ENCODE measurements at regions not wholly inside any gene's neighbourhood (a gene's known extent, or its start where the extent isn't known, plus 50 kb on each side); places are given as distances from the start of the nearest gene placed in this dataset.

DNA sequence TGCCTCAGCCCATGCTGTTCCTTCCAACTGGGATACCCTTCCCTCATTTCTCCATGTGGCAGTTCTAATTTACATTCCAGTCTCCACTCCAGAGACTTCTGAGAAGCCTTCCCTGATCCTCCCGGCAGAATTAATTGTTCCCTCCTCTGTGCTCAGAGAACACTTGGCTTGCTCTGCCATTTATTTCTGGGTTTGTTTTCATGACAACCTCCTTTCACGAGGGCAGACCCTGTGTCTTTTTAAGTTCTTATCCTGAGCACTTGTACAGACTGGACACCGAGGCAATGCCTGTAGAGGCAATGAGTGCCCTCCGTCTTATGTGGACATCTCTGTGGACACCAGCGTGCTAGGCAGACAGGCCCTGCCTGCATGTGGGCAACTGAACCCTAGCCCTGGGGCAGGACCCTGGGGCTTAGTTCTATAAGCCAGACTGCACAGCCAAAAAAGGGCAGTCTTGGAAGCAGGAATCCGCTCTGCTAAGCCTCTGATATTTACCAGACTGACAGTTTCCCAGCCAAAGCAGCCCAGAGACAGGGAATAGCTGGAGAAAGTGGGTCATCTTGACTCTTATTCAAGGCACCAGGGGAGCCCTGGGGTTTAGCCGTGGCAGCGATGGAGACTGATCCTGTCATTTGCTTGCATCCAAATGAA is 474.0 kb downstream of the RPS24 start:
- DNase-seq (ENCODE audit: low spot score), result peak; percentile 71

DNA sequence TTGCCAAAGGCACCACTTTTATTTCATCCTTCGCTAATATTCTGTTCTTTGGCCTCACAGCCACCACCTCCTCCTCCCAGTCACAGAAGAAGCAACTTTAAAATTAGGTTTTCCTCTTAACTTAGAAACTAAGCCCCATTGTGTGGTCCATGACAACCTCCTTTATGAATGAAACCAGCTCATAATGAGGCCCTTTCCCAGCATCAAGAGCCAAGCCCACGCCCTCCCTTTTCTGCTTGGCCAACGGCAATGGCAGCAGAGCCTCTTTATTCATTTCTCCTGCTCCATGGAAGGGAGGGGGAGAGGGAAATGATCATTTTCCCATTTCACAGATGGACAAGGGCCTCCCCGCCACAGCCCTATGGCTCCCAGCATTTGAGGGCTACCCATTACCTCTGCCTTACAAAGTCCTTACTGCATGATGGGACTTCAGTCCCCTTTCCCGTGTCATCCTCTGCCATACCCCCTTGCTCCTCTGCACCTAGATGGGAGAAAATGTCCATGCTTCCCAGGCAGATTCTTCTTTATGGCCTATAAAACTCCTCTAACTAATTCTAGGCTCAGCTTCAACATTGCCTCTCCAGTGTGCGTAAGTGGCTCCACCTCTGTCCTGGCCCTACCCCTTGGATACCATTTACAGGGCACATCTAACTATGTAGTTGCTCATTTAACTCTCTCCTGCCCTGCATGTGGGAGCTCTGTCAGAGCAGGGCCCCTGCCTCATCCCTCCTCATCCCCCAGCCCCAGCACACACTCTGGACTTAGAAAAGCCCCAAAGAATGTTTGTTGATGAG is 475.5 kb downstream of the RPS24 start:
- peak; percentile 45 for DNase-seq (ENCODE audit: low spot score)

DNA sequence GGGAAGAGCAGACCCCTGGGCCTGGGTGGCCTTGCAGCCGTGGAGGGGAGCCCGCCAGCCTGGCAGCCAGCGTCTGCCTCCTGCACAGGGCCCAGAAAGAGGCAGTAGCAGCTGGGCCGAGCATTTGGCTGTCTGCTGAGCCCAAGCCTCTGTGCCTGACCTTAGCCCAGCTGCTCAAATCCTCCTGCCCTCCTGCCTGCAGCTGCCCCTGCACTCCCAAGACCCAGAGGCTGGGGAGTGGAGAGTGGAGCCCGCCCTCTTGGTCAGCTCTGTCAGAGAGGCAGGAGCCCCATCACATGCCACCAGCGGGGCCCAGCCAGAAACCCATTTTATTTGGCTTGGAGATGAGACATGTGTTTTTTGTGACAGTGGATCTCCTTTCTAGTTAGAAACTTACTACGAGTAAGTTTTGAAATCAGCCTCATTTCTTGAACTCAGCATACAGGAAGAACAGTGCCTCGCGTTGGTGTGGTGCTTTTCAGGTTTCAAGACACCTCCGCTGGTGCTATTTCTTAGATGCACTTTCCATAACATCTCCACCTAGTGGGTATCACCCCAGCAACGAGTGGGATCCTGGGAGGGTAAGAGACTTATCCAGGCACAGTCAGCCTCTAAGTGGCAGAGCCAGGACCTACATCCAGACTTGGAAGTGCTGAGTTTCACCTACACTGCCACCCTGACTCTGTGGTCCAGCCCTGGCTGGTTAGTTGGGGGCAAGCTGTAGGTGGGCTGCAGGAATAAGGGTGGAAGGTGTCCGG is 477.1 kb downstream of the RPS24 start:
- peak; percentile 68 for DNase-seq (ENCODE audit: low spot score)

DNA sequence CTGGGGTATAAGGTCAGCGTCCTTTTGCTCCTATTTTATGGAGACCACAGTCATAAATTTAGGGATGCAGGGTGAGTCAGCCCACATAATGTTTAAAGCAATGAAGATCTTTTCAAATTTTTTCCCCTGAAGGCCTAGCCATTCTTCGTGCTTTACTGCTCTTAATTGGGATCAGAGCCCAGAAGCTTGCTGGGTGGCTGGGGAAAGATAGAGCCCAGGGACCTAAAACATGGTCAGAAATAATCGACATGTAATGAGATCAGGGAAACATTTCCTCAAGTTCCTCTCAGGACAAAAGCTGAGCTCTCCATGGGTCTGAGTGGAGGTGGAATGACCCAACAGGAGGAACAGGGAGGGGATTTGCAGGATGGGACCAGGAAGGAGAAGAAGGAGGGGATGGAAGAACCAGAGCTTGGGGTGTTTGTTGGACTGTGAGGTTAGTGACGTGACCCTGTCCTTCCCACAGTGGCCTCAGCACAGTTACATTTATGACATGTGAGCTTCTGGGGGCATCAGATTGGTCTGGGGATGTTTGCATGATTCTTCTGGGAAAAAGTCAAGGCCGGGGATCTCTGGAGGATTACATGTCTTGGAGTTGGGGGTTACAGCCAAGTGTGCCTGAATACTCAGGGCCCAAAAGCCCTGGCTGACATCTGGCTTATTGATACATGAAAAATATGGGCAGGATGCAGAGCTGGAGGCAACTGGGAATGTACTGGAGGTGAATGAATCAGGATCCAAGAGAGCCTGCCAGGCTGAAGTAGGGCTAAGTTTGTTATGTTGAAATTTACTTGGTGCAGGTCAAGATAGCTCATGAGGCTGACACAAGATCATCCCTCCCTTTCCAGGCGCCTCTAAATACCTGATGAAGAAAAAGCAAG is 477.9 kb downstream of the RPS24 start:
- DNase-seq (ENCODE audit: low spot score), result peak; percentile 28

DNA sequence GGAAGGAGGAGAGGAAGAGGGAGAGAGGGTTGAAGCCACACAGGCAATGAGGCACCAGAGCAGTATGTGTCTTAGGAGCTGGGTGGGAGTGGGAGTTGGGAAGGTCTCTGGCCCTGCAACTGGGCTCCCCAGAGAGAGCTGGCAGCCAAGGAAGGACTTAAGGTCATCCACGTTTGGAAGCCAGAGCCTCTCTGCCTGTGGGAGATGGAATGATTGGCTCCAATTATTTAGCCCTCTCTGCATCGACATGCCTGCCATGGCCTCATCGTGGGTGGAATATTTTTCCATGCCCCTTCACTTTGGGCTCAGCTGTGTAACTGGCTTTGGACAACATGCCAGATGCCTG is 478.5 kb downstream of the RPS24 start:
- peak; percentile 49 for DNase-seq (ENCODE audit: low spot score)

DNA sequence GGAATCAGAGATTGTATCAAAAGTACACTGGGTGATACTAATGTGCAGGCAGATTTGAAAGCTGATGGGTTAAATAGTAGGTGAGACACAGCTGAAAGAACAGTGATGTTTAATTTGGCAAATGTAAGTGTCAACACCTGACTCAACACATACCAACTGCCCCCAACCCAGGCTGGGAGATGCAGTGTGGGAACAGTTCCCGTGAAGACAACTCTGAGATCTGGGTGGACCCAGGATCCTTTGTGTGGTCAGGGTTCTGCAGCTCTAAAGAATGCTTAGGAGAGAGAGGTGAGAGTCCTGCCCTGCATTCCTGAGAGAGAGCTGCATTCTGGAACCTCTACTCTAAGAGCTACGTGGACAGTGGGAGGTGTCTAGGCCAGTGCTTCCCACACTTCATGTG is 479.7 kb downstream of the RPS24 start:
- peak; percentile 35 for DNase-seq (ENCODE audit: low spot score)

DNA sequence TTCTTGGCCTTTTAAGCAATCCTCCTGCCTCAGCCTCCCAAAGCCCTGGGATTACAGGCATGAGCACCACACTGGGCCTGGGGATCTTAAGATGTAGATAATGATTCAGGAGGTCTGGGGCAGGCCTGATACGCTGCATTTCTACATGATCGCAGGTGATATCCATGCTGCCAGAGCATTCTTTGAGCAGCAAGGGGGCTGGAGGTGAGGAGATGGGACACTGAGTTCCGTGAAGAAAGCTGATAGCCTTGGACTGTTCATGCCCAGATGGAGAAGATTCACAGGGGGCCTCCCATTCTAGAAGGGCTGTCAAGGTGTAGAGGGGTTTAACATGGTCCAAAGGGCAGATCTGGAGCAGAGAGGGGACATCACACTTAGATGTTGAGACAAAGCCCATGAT is 480.3 kb downstream of the RPS24 start:
- DNase-seq (ENCODE audit: low spot score), result peak; percentile 37

DNA sequence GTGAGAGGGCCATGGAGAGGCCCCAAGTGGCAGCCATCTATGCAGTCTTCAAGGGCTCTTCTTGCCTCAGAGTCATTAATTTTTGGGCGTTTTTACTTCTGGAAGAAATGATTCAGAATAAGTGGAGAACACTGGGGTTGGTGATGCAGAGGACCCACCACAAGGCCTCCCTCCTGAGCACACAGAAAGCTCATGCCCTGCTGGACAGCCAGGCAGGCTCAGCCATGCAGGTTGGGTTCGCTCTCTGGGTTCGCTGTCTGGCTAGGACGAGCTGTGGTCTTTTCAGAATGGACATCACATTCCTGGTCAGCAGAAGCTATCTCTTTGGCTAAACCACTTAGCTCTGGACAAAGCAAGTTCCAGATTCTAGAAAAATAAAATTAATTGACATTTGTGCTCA is 480.8 kb downstream of the RPS24 start:
- peak; percentile 55 for DNase-seq (ENCODE audit: low spot score)

DNA sequence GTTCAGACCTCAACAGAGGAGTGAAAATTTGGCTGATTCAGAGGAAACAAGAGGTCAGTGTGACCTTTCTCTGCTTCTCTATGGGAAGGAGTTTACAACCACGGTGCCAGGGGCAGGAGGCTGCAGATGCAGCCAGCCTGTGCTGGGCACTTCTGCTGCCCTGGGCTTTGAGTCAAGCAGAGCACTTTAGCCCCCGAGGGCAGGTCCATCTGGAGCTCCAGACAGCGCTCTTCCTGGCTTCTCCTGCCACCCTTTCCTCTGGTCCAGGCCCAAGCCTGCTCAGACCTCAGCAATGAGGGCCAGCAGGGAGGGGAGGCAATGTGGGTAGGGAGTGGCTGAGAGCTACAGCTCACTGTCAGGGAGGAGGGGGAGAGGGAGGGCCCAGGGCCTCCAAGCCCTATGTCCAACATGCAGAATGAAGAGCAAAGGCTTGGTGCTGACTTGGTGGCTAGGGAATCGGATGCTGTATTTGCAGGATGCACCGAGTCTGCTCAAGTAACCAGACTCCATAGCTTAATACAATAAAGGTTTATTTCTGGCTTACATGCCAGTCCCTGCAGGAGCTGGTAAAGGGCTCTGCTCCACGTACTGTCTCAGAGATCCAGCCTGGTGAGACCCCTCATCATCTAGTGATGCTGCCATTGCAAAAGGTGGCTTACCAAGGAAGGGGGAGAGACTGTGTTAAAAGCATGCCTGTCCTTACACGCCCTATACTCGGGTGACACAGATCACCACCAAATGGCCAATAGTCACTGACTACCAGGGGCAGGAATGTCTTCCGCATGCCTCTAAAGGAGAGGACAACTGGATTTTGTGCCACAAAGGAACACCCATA is 481.6 kb downstream of the RPS24 start:
- peak; percentile 87 for DNase-seq (ENCODE audit: low spot score)

DNA sequence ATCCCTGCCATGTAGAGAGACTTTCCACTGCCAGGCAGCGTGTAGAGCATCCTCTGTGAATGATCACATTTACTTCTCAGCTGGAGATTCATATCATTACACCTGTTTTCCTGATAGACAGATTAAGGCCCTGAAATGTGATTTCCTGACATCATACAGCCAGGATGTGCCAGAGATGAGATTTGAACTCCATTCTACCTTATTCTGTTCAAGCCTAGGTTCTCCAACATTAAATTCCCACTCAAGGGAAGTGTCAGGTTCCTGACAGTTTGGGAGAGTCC is 482.1 kb downstream of the RPS24 start:
- DNase-seq (ENCODE audit: low spot score), result no peak

DNA sequence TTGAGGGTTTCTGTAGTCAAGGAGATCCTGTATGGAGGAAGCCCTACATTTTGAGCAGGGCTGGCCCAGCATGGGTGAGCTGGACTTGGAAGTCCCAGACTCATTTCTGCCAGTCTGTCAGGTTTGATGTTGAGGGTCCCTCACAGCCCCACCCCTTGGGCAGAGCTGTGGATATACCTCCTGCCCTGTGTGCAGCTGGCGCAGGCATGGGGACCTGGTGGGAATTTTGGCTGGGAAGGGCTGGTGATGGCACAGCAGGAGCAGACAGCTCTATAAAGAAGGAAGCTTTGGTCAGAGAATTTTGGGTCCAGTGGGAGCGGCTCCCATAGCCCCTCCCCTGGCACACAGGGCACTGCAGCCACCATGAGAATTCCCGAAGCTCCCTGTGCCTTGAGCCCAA is 482.6 kb downstream of the RPS24 start:
- peak; percentile 80 for DNase-seq (ENCODE audit: low spot score)

DNA sequence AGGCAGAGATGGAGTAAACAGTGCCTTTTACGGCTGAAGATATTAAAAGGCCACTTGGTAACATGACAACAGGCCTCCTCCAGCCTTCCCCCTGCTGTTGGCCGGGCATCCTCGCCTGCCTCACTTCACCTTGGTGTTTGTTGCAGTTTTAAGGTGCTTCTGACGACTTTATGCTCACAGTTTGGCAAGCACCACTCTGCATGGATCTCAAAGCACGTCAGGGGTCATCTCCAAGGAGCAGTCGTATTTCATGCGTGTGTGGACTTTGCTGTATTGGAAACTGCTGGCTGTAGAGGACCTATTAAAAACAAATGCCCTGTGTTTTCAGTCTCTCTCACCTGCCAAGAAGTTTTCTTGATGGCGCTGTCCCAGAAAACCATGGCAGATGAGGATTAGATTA is 483.1 kb downstream of the RPS24 start:
- DNase-seq (ENCODE audit: low spot score), result peak; percentile 41

DNA sequence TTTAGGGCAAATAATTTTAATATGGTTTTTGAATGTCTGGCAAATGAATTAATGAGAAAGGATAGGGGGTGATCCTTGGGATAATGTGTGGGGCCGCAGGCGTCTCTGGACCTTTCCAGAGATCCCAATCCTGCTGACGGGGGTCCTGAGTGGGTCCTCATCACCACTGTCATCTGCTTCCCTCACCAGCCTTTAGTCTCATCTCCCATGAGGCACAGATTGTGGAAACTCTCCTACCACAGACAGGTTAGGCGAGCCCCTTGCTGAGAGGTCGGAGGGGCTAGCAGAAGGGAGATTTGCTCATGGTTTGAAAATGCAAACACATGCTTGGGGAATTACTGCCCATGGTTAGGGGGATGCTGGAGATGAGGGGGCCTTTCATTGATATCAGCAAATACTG is 484.6 kb downstream of the RPS24 start:
- DNase-seq (ENCODE audit: low spot score), result peak; percentile 55

DNA sequence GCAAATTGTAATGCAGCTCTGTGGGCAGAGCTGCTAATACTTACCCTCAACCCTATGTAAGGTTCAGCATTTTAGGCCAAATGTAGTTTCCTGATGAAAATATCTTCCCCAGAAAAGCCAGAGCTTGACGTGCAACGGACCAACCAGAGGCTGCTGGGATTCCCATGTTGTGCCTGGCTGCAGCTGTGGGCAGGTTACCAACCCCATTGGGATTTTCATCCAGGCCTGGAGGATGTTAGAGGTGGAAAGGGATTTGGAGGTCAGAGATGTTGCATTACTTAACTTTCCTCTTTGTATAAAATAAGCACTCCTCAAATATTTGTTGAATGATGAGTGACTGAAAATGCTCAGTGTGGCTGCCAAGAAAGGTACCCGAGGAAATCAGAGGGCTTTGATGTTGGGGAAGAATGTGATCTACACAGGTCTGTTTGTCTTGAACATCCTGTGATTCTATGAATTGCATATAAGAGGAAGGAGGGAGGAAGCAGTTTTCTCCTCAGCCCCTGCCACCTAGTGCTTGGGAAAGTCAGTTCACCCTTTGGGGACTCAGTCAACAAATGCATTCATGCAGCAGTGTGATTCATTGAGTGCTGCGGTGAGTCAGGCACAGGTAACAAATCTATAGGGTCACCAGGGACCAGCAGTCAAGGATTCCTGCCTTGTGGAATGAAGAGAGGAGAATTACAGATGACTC is 487.2 kb downstream of the RPS24 start:
- peak; percentile 26 for DNase-seq (ENCODE audit: low spot score)

DNA sequence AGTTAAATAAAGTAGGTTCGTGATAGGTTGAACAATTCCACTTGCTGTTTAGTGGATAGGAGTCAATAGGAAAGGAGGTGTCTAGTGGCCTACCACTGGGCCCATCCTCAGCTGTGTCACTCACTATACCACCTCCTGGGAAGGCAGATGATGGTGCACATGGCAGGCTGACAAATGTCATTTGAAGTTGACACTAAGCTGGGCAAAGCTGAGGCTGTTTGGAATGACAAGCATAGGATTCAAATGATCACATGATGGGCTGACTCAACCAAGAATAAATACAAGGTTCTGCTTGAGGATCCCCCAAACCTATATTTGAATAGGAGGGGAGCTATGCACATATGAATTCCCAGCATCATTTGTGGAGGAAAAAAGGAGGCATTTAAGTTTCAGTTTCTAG is 489.8 kb downstream of the RPS24 start:
- DNase-seq (ENCODE audit: low spot score), result peak; percentile 41

DNA sequence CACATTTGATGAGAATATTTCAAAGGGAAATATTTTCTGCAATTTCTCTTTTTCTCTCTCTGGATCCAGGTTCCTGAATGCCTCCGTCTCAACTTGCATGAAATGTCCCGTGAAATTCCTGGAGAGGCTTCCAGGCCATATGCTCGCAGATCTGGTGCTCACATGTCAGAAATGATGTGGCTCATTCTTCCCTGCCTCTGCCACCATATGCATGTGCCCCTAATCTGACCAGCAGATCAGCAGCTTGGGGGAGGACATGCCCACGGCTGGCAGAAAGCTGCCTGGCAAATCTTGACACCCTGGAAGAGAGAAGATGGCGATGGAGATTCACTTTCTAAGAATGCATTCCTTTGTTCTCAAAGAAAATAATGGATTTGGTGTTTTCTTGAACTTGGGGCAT is 490.7 kb downstream of the RPS24 start:
- peak; percentile 57 for DNase-seq (ENCODE audit: low spot score)

DNA sequence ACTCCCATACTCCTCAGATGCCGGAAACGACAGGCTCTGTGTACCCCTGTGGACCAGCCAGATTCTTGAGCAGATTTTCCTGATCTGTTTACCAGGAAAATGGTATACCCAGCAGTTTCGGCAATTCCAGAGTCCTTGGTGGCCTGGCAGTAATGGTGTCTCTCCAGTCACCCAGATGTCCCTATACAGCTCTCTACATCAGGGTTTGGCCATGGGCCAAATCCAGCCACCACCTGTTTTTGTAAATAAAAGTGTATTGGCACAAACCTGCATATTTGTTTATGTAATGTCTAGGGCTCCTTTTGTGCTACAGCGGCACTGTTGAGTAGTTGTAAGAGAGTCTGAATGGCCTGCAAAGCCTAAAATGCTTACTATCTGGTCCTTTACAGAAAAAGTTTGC is 491.3 kb downstream of the RPS24 start:
- peak; percentile 39 for DNase-seq (ENCODE audit: low spot score)

DNA sequence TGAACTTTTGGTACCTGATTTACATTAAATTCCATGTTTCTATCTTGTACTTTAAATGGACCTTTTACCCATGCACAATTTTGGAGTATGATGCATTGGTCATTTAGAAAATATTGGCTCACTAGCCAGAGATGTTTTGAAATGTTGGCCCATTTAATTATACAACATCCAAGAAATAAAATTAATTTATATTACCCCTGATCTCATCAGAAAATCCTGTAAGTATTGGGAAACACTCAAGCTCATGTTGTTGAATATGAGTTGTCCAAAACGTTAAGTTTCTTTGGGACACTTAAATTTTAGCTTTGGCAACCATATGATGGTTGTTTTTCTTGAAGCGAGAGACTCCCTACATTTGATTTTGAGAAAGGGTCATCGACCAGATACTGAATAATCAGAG is 492.7 kb downstream of the RPS24 start:
- no peak for DNase-seq (ENCODE audit: low spot score)

DNA sequence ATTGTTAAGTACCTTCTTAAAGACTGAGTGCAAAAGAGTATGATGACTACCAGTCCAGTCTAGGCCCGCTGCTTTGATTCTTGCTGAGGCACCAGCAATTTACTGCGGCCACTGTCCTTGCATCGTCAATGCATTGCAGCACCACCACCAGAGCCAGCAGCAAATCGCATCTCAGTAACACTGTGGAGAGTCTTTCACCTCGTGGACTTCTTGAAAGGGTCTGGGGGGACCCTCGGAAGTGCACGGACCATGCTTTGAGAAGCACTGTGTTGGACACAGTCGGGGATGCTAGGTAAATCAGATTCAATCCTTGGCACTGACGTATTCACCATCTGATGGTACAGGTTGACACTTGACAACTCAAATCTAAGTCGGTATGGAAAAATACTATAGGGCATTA is 493.6 kb downstream of the RPS24 start:
- DNase-seq (ENCODE audit: low spot score), result peak; percentile 43

DNA sequence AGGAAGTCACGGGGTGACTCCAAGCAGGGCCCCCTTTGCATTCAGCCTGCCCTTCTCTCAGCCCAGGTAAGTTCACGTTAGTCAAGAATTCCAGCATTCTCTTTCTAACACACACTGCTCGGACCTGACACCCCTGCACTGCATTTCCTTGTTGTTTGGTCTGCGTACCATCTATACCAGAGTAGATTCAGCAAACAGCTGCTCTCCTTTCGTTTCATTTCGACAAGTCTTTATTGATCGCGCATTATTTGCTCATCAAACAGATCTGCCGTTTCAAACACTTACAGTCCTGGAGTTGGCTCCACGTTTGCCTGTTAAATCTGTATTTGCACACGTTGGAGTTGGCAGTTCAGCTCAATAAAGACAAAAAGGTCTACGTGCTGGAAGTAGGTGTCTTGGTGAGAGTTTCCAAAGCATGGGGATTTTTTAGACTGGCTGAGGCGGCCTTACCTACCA is 495.1 kb downstream of the RPS24 start:
- DNase-seq (ENCODE audit: low spot score), result no peak
